SH-SY5Y (cell line): ENCODE measurements at regions not wholly inside any gene's neighbourhood (a gene's known extent, or its start where the extent isn't known, plus 50 kb on each side); places are given as distances from the start of the nearest gene placed in this dataset.

Experiments used
- GATA2 ChIP-seq: IDR thresholded peaks from 2 replicates; pipeline ENCODE4 v1.6.1; 2011; ENCODE audit warnings: mild to moderate bottlenecking, low read depth, low read length
- GATA3 ChIP-seq: IDR thresholded peaks from 2 replicates; pipeline ENCODE4 v1.6.1; 2011; ENCODE audit warnings: low read depth, mild to moderate bottlenecking, low read length, moderate library complexity

DNA sequence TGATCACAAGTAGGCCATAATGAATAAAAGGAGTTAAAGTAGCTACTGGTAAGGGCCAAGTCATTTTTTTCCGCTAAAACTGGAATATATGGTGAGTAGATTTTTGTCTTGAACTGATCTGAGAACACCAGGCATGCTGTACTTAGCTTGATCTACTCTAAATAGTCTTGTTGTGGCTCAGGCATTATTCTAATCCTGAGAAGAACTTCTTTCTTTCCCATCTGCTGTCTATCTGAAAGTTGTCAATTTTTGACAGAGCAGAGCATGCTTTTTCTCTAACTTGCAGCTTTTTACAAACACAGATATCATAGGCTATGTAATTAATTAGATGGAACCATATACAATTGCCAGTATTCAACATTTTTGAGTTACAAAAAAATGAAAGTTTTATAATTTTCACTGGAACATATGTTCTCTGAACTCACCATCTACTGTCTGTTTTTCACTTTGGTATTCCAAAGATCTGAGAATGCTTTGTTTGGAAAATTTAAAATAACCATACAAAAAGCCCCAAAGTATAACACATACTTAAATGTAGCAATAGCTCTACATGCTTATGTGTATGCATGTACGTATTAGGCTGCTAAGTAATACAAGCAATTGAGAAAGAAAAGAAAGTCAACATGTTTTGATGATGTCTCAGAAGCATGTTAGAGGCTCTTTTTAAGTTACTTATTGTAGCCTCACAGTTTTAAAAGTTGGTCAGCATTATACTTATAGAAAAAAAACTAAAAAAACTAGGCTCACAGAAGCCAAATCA, 542.7 kb upstream of the LUZP2 start:
- no peak for TF ChIP-seq GATA3
- no peak for TF ChIP-seq GATA2

DNA sequence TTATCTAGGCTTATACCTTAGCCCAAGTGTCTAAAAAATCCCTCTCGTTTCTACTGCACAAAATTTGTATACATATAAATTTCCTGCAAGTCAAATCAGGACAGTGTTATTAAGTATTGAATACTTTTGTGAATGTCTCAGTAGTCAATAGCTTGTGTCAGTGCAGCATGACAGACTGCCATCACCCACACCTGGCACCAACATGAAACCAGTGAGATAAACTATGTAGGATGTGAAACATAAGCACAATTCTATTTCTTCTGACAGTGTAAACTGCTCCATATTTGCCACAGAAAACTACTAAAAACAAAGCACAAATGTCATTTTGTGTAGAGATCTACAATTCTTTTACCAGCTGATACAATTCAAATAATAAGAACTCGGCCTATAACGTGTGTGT, 542.1 kb upstream of the LUZP2 start:
- TF ChIP-seq GATA3 (no peak), GATA2 (no peak)

DNA sequence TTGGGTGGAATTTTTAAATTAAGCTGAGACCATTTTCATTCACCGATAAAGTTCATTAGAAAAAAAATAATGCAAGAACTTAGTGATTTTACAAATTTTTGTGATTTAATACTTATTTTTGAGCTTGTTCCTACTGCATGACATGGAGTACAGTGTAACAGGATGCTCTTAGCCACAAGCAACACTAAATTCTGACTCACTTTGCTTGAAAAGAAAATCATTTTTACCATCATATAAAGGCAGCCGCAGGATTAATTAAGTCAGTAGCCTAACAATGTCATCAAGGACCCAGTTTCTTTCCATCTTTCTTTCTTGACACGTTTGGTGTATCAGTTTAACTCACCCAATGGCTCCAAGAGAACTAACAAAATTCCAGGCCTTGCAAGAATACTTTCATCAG, 540.3 kb upstream of the LUZP2 start:
- TF ChIP-seq GATA3 (no peak), GATA2 (no peak)

DNA sequence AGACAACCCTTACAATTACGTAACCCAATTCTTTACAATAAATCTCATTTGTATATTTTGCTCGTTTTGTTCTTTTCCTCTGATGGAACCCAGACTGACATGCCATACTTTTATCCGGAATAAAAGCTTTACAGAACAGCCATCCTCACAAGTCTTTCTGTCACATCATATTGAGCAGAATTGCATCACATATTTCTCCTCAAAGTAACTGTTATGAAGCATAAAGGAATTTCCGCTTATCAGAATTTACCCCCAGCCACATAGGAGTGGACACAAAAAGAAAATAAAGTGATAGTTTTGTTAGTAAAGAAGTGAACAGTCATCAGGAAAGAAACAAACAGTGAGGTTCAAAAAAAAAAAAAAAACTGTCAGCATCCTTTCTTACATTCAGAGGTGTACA, 539.5 kb upstream of the LUZP2 start:
- TF ChIP-seq GATA2 (no peak), GATA3 (no peak)

DNA sequence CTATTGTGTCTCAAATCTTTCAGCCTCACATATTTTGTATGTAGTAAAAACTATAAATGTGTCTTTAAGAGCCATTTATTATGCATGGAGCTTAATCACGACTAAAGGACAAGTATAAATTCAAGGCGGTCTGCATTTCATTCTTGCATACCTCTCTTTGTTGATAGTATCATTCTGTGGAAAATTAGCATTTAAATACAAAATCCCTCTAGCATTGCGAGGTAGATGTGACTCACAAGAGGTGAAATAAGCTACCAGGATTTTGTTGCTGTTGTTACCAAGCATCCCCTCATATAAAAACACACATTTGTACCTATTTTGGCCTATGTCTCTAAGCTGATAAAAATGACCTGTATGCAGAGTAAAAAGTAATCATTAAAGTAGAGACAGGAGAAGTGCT, 537.4 kb upstream of the LUZP2 start:
- TF ChIP-seq GATA2 = no peak

DNA sequence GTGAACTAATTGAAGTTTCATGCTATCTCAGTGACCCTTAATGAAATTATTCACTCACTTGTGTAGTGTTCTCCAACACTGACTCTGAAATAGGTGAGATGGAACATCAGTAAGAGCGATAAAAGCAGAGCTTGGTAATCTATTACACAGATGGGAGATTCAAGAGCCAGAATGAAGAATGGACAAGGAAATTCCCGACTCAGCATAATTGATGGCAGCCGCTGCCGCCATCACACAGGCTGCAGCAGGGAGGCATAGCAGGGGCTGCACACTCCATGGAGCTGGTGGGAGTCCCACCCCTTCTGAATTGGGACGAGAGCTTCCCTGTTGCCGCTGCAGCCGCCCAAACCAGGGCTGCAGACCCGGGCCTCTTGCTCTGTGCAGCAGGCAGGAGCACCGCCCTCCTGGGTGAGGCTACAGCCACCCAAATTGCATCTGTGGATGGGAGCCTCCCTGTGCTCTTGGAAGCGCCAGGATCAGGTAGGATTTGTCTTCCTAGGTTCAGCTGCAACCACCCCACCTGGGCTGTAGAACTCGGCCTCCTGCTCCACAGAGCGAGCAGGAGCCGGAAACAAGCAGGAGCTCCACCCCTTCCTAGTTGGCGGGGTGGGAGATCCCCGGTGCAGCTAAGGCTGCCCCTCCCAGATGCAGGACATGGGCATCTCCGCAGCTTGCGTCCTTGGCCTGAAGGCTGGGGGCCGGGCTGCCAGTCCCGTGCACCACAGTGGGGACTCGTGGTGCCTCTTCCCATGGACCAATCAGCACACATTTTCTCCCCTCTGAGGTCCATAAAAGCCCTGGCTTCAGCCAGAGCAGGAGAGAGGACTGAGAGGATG, 535.1 kb upstream of the LUZP2 start:
- TF ChIP-seq GATA2 (no peak), GATA3 (no peak)

DNA sequence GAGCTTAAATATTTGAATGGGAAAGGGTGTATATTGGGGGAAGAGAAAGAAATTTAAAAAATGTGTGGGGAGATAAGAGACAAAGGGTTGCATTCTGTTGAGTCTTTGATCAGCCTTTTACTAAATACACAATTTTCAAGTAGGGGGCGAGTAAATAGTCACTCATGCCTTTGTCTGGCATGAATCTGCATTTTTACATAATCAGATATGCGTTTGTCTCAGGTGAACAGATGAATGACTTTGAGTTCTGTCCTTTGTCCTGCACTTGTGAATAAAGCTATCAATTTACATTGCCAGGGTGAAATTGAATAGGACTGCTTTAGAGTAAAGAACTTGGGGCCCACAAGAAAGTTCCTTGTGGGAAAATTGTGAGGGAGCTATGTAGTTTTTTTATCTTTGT, 523.6 kb upstream of the LUZP2 start:
- no peak for TF ChIP-seq GATA2
- TF ChIP-seq GATA3 = no peak

DNA sequence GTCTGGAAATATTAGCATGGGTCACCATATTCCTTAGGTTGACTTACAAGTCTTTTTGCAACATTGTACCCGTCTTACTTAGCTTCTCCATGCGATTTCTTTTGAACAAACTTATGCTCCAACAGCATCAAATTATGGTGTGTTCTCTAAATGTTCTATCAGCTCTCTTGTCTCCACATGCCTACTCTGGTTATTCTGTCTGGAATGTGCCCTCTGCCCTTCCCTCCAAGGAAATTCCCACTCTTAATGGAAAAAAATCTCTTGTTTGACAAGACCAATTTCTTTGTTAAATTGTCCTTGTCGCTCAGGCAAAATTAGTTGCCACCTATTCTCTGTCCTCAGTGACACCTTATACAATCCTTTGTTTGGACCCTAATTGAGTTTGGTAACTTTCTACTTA, 522.8 kb upstream of the LUZP2 start:
- no peak for TF ChIP-seq GATA2
- TF ChIP-seq GATA3 = no peak

DNA sequence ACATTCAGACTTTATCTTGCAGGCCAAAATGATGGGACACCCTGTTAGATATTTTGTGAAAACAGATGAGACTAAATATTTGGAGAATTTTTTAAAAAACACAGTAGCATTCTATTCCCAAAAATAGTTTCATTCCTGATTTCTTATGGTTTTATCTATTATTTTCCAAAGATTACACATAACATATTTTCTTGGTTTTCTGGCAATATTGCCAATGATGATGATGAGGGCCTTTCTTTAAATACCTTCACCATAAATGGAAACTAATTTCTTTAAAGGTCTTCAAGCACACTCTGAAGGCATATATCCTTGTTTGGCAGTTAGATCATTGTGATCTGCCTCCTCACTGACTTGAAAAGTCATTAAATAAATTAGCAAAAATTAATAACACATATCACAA, 522.3 kb upstream of the LUZP2 start:
- TF ChIP-seq GATA2 = no peak
- no peak for TF ChIP-seq GATA3

DNA sequence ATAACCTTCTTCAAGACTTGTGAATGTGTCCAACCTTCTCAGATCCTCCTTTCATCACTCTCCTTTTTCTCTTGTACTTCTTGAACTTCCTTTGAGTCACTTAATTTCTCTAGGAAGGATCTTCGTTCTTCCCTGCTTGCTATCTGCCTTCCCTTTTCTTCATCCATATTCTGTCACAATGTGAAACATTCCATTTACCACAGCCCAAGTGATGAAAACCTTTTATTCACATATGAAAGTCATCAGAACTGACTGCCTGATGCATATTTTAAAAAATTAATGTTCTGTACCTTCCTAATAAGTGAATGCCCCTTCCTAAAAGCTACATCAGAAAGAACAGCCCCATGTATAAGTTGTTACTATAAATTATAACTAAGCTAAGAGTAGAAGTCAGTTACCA, 520.4 kb upstream of the LUZP2 start:
- TF ChIP-seq GATA2 = no peak
- TF ChIP-seq GATA3 = no peak

DNA sequence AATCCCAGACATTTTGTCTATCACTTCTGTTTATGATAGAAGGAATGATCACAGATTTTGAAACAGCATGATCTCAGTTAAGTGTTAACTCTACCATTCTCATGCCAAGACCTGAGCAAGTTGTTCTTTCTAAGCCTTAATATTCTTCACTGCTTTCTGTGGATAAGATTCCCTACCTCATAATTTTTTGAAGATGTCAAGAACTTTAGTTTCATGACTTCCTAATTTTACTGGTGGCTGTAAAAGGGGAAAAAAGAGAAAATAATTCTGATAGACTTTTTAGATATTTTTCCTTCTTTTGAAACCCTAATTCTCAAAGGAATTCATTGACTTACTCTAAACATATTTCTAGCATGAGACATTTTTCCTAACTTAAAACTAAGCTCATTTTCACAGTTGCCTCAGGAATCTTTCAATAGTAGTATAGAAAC, 520.0 kb upstream of the LUZP2 start:
- TF ChIP-seq GATA2 = no peak
- TF ChIP-seq GATA3 = no peak

DNA sequence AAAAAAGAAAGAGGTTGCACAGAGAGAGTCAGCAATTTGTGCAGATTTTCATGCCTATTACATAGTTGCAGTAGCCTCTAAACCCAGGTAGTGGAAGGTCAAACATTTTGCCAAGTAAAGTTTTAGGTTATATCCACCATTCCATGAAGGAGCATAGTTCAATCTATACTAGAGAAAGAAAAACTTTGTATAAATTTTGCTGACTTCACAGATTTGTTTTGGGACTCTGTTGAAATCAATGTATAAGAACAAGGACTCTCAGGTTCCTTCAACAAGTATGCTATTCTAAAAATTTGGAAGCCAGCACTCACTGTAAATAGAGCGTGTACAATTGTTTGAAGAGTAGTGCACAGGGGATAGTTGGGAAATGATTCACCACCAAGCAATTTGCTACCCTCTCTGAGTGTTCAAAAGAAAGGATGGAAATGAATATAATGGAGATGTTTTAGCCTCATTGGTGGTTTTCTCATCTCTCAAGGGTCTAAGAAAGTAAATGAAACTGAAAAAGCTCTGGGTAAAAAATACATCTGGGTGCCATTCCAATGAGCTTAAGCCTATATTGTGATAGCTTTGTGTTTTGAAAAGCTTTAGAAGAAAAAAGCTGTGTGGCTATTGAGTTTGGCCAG, 508.4 kb upstream of the LUZP2 start:
- TF ChIP-seq GATA3 = no peak
- no peak for TF ChIP-seq GATA2

DNA sequence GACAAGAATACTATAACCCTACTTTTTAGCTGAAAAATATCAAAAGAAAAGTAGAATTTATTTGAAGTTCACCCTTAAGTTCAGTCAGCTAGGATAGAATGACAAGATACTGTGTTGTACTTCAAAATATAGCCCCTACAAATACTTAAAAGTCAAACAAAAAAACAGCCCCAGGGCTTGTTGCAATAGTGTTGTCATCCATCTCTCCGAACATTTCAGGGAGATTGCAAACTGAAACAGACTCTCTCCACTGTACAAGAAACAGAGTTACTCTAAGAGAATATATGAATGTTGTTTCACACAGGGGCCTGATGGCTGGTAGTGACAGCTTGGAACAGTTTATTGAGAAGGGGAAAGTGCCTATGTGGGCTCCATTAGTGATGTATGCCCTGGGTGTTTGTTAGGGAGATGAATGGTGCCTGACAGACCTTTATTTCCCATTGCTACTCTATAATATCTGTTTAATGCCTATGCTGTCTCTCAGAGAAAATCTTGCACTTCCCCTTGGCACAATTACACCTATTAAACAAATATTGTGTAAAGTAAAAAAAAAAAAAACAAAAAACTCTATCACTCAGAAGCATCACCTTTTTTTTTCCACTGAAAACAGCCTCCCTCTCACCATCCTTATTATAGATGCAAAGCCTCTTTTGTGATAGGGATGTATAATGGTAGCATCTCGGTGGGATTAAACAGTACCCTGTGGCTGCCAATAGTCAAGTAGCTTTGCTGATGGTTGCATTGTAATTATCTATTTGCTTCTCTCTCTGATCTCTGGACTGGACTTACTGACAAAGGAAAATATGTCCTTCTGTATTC, 506.3 kb upstream of the LUZP2 start:
- TF ChIP-seq GATA2 = no peak
- TF ChIP-seq GATA3 = no peak

DNA sequence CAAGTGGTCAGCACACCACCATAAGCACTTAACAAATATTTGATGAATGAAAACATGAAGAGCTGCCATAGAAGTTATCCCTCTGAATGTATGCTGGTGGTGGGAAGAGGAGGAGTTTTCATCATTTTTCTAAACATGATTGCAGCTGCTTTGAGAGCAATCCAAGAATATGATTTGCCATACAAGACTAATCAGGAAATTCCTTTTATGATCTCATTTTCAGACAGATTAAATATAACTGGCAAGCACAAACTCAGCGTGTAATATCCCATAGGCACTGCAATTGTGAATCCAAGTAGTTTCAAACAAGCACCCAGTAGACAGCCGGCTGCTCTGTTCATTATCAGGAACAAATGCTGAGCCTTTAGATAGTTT, 505.7 kb upstream of the LUZP2 start:
- TF ChIP-seq GATA3 = no peak
- TF ChIP-seq GATA2 = no peak

DNA sequence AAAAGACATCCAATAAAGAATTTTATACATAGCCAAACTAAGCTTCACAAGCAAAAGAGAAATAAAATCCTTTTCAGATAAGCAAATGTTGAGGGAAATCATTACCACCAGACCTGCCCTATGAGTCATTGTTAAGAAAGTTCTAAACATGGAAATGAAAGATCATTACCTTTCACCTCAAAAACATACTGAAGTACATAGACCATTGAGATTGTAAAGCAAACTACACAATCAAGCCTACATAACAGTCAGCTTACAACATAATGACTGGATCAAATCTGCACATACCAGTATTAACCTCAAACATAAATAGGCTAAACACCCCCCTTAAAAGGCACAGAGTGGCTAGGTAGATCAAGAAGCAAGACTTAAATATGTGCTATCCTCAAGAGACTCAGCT, 501.0 kb upstream of the LUZP2 start:
- TF ChIP-seq GATA2 = no peak
